Fibroblast of pulmonary artery (primary cell): ENCODE measurements at regions not wholly inside any gene's neighbourhood (a gene's known extent, or its start where the extent isn't known, plus 50 kb on each side); places are given as distances from the start of the nearest gene placed in this dataset.

ENCODE experiments used
- DNase-seq: peaks from one replicate; pipeline ENCODE4 v3.0.0-alpha.2; 2010; ENCODE audit warnings: low read depth
- H3K4me3 ChIP-seq: replicated peaks from 2 replicates; pipeline ENCODE4 v1.5.1; 2011; ENCODE audit warnings: low read depth, mild to moderate bottlenecking, control low read depth, low read length, moderate library complexity
- CTCF ChIP-seq: IDR thresholded peaks from 2 replicates; pipeline ENCODE4 v1.5.1; 2011; ENCODE audit warnings: mild to moderate bottlenecking, control low read depth, low read length, inconsistent platforms; ENCODE audit errors: missing control alignments

GRCh38 chr3:66717806-66718205 is 217.0 kb upstream of the LRIG1 start:
- no peak overlapping the region for H3K4me3 ChIP-seq
- TF ChIP-seq CTCF = no peak
- DNase-seq = no peak

- no peak for TF ChIP-seq CTCF
- H3K4me3 ChIP-seq = no peak overlapping the region
- no peak for DNase-seq
These were observed 219.1 kb upstream of the LRIG1 start for GRCh38 chr3:66719796-66720356.

GRCh38 chr3:66720508-66720907 is 219.7 kb upstream of the LRIG1 start:
- no peak for TF ChIP-seq CTCF
- no peak for DNase-seq
- H3K4me3 ChIP-seq = no peak overlapping the region

- H3K4me3 ChIP-seq = no peak overlapping the region
- TF ChIP-seq CTCF = no peak
- peak; percentile 79 for DNase-seq
These were observed 221.9 kb upstream of the LRIG1 start for GRCh38 chr3:66722675-66723074.

- no peak for TF ChIP-seq CTCF
- DNase-seq = peak; percentile 3
- H3K4me3 ChIP-seq = no peak overlapping the region
These were observed 222.4 kb upstream of the LRIG1 start for GRCh38 chr3:66723231-66723630.

GRCh38 chr3:66729687-66730393 is 229.0 kb upstream of the LRIG1 start:
- H3K4me3 ChIP-seq = no peak overlapping the region
- DNase-seq = no peak
- no peak for TF ChIP-seq CTCF
